GM23338 (cell line): ENCODE measurements at regions not wholly inside any gene's neighbourhood (a gene's known extent, or its start where the extent isn't known, plus 50 kb on each side); places are given as distances from the start of the nearest gene placed in this dataset.

Source experiments
- EZH2 ChIP-seq: fragments of 200-600 bp; sonication (generic); IDR thresholded peaks from one replicate; pipeline ENCODE4 v1.8.0; 2017; ENCODE audit warnings: antibody characterized with exemption, mild to moderate bottlenecking, low read depth; ENCODE audit not compliant: unreplicated experiment
- EZH2phosphoT487 ChIP-seq: fragments of 200-600 bp; sonication (generic); IDR thresholded peaks from one replicate; pipeline ENCODE4 v1.8.1; 2018; ENCODE audit warnings: antibody characterized with exemption; ENCODE audit not compliant: unreplicated experiment
- NANOG ChIP-seq: IDR thresholded peaks from 2 replicates; pipeline ENCODE4 v1.6.1; 2016; ENCODE audit warnings: antibody characterized with exemption, borderline replicate concordance
- POLR2AphosphoS5 ChIP-seq: IDR thresholded peaks from 2 replicates; pipeline ENCODE4 v1.6.1; 2016; ENCODE audit warnings: antibody characterized with exemption, low read depth
- STAT1 ChIP-seq: IDR thresholded peaks from one replicate; pipeline ENCODE4 v1.6.1; 2016; ENCODE audit warnings: antibody characterized with exemption; ENCODE audit not compliant: unreplicated experiment
- TF ChIP-seq, protein P1 (sequence below), 2 experiments: fragments of 200-600 bp in 1 of 2; sonication (generic) in 1 of 2; conservative IDR thresholded peaks; 2 replicates each; pipeline versions ENCODE4 v1.5.1 to v1.6.1; 2016 to 2017; ENCODE audit warnings: antibody characterized with exemption in 2 of 2, low read depth in 2 of 2, mild to moderate bottlenecking in 2 of 2, moderate library complexity in 1 of 2
- TF ChIP-seq, protein P2 (sequence below): IDR thresholded peaks from one replicate; pipeline ENCODE4 v1.6.1; 2018; ENCODE audit warnings: antibody characterized with exemption; ENCODE audit not compliant: unreplicated experiment

DNA sequence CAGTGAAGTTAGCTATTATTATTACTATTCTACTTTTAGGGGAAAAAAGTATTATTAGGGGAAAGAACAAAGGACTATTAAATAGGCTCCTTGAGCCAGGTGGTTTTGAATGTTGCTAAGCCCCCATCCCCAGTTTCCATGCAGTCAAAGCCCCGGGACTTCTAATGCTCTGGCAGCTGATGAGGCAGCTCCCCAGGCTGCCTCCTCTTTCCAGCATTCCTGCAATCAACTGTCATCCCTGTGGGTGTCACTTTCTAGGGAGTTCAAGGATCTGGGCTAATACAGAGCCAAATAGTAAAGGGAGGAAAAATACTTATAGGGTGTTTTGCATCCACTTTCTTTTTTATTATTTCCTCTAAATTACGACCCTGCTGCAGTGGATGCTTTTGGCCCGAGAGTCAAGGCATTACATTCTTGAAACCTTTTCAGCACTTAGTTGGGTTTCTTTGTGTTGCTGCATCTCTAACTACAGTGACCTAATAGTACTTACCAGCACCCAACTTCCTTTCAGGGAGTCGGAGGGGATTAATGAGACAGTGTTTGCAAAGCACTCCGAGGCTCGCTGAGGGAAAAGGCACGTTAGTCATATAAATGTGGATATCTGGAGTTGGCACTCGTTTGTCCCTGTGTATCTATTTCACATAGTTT lies 303.9 kb upstream of the MAP3K7 start:
- TF ChIP-seq POLR2AphosphoS5 (no peak), STAT1 (no peak), NANOG (no peak), EZH2 (no peak), EZH2phosphoT487 (no peak)
- TF ChIP-seq, protein P1, sequence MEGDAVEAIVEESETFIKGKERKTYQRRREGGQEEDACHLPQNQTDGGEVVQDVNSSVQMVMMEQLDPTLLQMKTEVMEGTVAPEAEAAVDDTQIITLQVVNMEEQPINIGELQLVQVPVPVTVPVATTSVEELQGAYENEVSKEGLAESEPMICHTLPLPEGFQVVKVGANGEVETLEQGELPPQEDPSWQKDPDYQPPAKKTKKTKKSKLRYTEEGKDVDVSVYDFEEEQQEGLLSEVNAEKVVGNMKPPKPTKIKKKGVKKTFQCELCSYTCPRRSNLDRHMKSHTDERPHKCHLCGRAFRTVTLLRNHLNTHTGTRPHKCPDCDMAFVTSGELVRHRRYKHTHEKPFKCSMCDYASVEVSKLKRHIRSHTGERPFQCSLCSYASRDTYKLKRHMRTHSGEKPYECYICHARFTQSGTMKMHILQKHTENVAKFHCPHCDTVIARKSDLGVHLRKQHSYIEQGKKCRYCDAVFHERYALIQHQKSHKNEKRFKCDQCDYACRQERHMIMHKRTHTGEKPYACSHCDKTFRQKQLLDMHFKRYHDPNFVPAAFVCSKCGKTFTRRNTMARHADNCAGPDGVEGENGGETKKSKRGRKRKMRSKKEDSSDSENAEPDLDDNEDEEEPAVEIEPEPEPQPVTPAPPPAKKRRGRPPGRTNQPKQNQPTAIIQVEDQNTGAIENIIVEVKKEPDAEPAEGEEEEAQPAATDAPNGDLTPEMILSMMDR (conservative IDR thresholded peaks at IDR 0.05; ENCODE audit: low read depth in 2 of 2): no peak
- TF ChIP-seq, protein P2, sequence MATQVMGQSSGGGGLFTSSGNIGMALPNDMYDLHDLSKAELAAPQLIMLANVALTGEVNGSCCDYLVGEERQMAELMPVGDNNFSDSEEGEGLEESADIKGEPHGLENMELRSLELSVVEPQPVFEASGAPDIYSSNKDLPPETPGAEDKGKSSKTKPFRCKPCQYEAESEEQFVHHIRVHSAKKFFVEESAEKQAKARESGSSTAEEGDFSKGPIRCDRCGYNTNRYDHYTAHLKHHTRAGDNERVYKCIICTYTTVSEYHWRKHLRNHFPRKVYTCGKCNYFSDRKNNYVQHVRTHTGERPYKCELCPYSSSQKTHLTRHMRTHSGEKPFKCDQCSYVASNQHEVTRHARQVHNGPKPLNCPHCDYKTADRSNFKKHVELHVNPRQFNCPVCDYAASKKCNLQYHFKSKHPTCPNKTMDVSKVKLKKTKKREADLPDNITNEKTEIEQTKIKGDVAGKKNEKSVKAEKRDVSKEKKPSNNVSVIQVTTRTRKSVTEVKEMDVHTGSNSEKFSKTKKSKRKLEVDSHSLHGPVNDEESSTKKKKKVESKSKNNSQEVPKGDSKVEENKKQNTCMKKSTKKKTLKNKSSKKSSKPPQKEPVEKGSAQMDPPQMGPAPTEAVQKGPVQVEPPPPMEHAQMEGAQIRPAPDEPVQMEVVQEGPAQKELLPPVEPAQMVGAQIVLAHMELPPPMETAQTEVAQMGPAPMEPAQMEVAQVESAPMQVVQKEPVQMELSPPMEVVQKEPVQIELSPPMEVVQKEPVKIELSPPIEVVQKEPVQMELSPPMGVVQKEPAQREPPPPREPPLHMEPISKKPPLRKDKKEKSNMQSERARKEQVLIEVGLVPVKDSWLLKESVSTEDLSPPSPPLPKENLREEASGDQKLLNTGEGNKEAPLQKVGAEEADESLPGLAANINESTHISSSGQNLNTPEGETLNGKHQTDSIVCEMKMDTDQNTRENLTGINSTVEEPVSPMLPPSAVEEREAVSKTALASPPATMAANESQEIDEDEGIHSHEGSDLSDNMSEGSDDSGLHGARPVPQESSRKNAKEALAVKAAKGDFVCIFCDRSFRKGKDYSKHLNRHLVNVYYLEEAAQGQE: no peak
